ENCODE measurements at regions not wholly inside any gene's neighbourhood (a gene's known extent, or its start where the extent isn't known, plus 50 kb on each side); places are given as distances from the start of the nearest gene placed in this dataset.
A peak's percentile ranks its signal among the peaks of the same experiment; 100 is the strongest.

DNA sequence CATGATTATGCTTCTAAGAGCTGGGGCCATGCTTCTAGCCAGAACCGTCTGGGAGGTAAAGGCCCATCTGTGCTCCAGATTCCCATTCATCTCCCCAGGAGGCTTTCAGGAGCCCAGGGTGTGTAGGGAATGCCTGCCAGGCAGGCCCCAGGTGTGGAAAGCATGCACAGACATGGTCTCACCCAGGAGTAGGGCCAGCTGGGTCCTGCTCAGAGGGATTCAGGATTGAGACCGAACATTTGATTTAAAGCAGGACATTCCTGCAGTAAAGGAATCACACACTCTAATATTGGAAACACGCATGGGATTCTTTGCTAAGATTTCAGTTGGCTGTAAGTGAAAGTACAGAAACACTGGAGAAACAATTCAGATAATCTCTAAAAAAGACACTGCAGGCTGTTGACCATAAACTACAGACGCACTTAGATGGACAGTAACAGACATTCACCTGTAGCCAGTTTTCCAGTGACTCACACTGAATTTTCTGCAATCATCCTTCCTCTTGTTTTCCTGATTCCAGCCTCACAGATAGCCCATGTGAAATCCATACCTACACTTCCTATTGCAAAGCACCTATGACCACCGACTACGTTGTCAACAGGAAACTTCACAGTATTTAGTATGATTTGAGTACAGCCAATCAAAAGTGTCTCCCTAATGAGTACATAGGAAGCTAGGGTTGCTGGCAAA lies 257.8 kb downstream of the TBC1D4 start:
- H3K9ac ChIP-seq (ENCODE audit: insufficient read depth, low read length, poor library complexity, severe bottlenecking): no peak overlapping the region
- intact Hi-C loops (cut with micrococcal nuclease): no loop called here
- Mint-ChIP-seq H3K36me3 (no peaks in the 10 kb centered on the region), H3K27me3 (ENCODE audit: low read depth in 3 of 3) (peaks cover 0 to 5% (median 5%) of the 10 kb centered on the region in 3 donors), H3K4me1 (peaks cover 41% of the 10 kb centered on the region), H3K4me3 (no peak overlapping the region), H3K9me3 (peaks cover 0 to 11% (median 4%) of the 10 kb centered on the region in 7 donors), H3K27ac (peak overlapping the region in 1 of 7 donors; percentile 20)
- H3K36me3 ChIP-seq (replicated peaks in 1 of 2; ENCODE audit: control insufficient read depth in 1 of 2, insufficient read depth in 2 of 2, low read length in 2 of 2): no peaks in the 10 kb centered on the region
- H4K20me1 ChIP-seq (ENCODE audit: insufficient read depth, low read length): no peaks in the 10 kb centered on the region
- TF ChIP-seq CTCF (IDR thresholded peaks at IDR 0.05): no peak
- H3K4me3 ChIP-seq (replicated peaks in 1 of 3; ENCODE audit: low read depth in 2 of 3, low read length in 3 of 3): no peak overlapping the region
- H3K4me1 ChIP-seq (ENCODE audit: control insufficient read depth in 1 of 2, insufficient read depth in 2 of 2, low read length in 2 of 2): peaks cover 4 to 48% of the 10 kb centered on the region in 2 donors
- H3K27ac ChIP-seq (ENCODE audit: low read depth in 1 of 2, low read length in 2 of 2): no peak overlapping the region
- 90% methylated on average over 1 of the region's 6 CpGs for WGBS (ENCODE audit: insufficient coverage)
- H2AFZ ChIP-seq (ENCODE audit: insufficient read depth, low read depth, low read length, poor library complexity, severe bottlenecking): no peak overlapping the region
- H3K4me2 ChIP-seq (replicated peaks; ENCODE audit: extremely low read depth, low read length, poor library complexity, severe bottlenecking): no peak overlapping the region
- H3K27me3 ChIP-seq (ENCODE audit: control insufficient read depth in 2 of 2, insufficient read depth in 2 of 2, low read length in 2 of 2): peaks cover 0 to 2% of the 10 kb centered on the region in 2 donors
- DNase-seq: no peak
- no peaks in the 10 kb centered on the region for H3K79me2 ChIP-seq (ENCODE audit: insufficient read depth, low read length)
- no peaks in the 10 kb centered on the region for H3K9me3 ChIP-seq (replicated peaks in 1 of 2; ENCODE audit: control insufficient read depth in 1 of 2, insufficient read depth in 1 of 2, low read length in 2 of 2)

DNA sequence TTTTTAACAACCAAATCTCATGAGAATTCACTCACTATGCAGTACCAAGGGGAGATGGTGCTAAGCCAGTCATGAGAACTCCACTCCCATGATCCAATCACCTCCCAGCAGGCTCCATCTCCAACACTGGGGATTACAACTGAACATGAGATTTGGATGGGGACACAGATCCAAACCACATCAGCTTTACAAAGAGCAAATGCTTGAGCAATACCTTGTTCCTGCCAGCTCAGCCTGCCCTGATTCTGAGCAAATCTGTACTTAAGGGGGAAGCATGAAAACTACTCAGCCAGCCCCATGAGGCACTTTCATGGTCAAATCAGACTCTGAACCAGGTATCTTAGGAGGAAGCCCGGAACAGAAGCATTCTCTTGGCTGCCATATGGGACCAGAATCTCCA lies 259.9 kb downstream of the TBC1D4 start:
- Histone ChIP-seq H3K4me1 (ENCODE audit: control insufficient read depth in 1 of 2, insufficient read depth in 2 of 2, low read length in 2 of 2) (peaks cover 4 to 32% of the 10 kb centered on the region in 2 donors), H2AFZ (ENCODE audit: insufficient read depth, low read depth, low read length, poor library complexity, severe bottlenecking) (no peak overlapping the region), H3K9me3 (replicated peaks in 1 of 2; ENCODE audit: control insufficient read depth in 1 of 2, insufficient read depth in 1 of 2, low read length in 2 of 2) (no peaks in the 10 kb centered on the region), H3K27ac (ENCODE audit: low read depth in 1 of 2, low read length in 2 of 2) (no peak overlapping the region), H3K4me3 (replicated peaks in 1 of 3; ENCODE audit: low read depth in 2 of 3, low read length in 3 of 3) (no peak overlapping the region), H3K9ac (ENCODE audit: insufficient read depth, low read length, poor library complexity, severe bottlenecking) (no peak overlapping the region), H3K36me3 (replicated peaks in 1 of 2; ENCODE audit: control insufficient read depth in 1 of 2, insufficient read depth in 2 of 2, low read length in 2 of 2) (no peaks in the 10 kb centered on the region), H3K4me2 (replicated peaks; ENCODE audit: extremely low read depth, low read length, poor library complexity, severe bottlenecking) (no peak overlapping the region), H3K79me2 (ENCODE audit: insufficient read depth, low read length) (no peaks in the 10 kb centered on the region), H3K27me3 (ENCODE audit: control insufficient read depth in 2 of 2, insufficient read depth in 2 of 2, low read length in 2 of 2) (peaks cover 0 to 6% of the 10 kb centered on the region in 2 donors), H4K20me1 (ENCODE audit: insufficient read depth, low read length) (no peaks in the 10 kb centered on the region)
- WGBS (ENCODE audit: insufficient coverage): 80% methylated on average over 1 of the region's 1 CpG
- intact Hi-C loops (cut with micrococcal nuclease): no loop called here
- DNase-seq: no peak
- TF ChIP-seq CTCF (IDR thresholded peaks at IDR 0.05): no peak
- H3K27me3 Mint-ChIP-seq (ENCODE audit: low read depth in 3 of 3): peaks cover 0 to 13% (median 8%) of the 10 kb centered on the region in 3 donors
- H3K9me3 Mint-ChIP-seq: peaks cover 0 to 11% (median 4%) of the 10 kb centered on the region in 7 donors
- H3K27ac Mint-ChIP-seq: peak overlapping the region in 2 of 7 donors; percentile 26 to 74
- H3K4me3 Mint-ChIP-seq: no peak overlapping the region
- H3K4me1 Mint-ChIP-seq: peaks cover 31% of the 10 kb centered on the region
- no peaks in the 10 kb centered on the region for H3K36me3 Mint-ChIP-seq

Measured in CD14-positive monocyte (primary cell).